PC-3 (cell line): ENCODE measurements at regions not wholly inside any gene's neighbourhood (a gene's known extent, or its start where the extent isn't known, plus 50 kb on each side); places are given as distances from the start of the nearest gene placed in this dataset.

Experiments used
- CTCF ChIP-seq: fragments of 300-600 bp; sonication (generic); conservative IDR thresholded peaks from 2 replicates; pipeline ENCODE4 v1.5.1; 2017; ENCODE audit warnings: antibody characterized with exemption, low read depth, mild to moderate bottlenecking, low read length
- EZH2 ChIP-seq: fragments of 300-600 bp; sonication (generic); IDR thresholded peaks from one replicate; pipeline ENCODE4 v1.6.1; 2017; ENCODE audit warnings: antibody characterized with exemption, mild to moderate bottlenecking, low read length; ENCODE audit not compliant: unreplicated experiment

GRCh38 chr15:69987492-69988489, 109.9 kb downstream of the TLE3 start:
- no peak for TF ChIP-seq CTCF
- no peak for TF ChIP-seq EZH2
